Panc1 (cell line): ENCODE measurements at regions not wholly inside any gene's neighbourhood (a gene's known extent, or its start where the extent isn't known, plus 50 kb on each side); places are given as distances from the start of the nearest gene placed in this dataset.

Source experiments
- CTCF ChIP-seq: fragments of 450-650 bp; IDR thresholded peaks from 2 replicates; pipeline ENCODE4 v1.5.1; 2017; ENCODE audit warnings: mild to moderate bottlenecking
- POLR2AphosphoS5 ChIP-seq: IDR thresholded peaks from 2 replicates; pipeline ENCODE4 v1.6.1; 2012; ENCODE audit warnings: mild to moderate bottlenecking, low read depth, low read length, moderate library complexity
- REST ChIP-seq, 2 experiments: IDR thresholded peaks; 2 replicates each; pipeline ENCODE4 v1.6.1; 2011 to 2012; ENCODE audit warnings: low read depth in 2 of 2, control low read depth in 1 of 2, low read length in 1 of 2, mild to moderate bottlenecking in 1 of 2, moderate library complexity in 1 of 2; ENCODE audit not compliant: insufficient read depth in 1 of 2
- TCF7L2 ChIP-seq: IDR thresholded peaks from 2 replicates; pipeline ENCODE4 v1.6.1; 2011; ENCODE audit warnings: mild to moderate bottlenecking, low read depth, low read length, inconsistent platforms

- TF ChIP-seq CTCF, result no peak
- no peak for TF ChIP-seq REST (IDR thresholded peaks at IDR 0.05; ENCODE audit: insufficient read depth in 1 of 2, low read depth in 2 of 2, low read length in 1 of 2)
- no peak for TF ChIP-seq POLR2AphosphoS5
- no peak for TF ChIP-seq TCF7L2
These were observed 586.5 kb upstream of the TBL1XR1 start for GRCh38 chr3:177783767-177784166.
